ENCODE measurements at regions not wholly inside any gene's neighbourhood (a gene's known extent, or its start where the extent isn't known, plus 50 kb on each side); places are given as distances from the start of the nearest gene placed in this dataset.

- Histone ChIP-seq H3K4me3 (ENCODE audit: low read depth, low read length) (no peak overlapping the region), H3K4me1 (ENCODE audit: control insufficient read depth, insufficient read depth, low read length) (no peaks in the 10 kb centered on the region; the same call in 1 of the 2 replicates), H3K9ac (ENCODE audit: low read depth, low read length) (no peak overlapping the region), H3K36me3 (ENCODE audit: control insufficient read depth, insufficient read depth, low read length) (no peaks in the 10 kb centered on the region), H3K27ac (ENCODE audit: low read depth, low read length) (no peak overlapping the region), H3K9me3 (ENCODE audit: control insufficient read depth, insufficient read depth, low read length) (peaks cover 6% of the 10 kb centered on the region; the same call in 1 of the 2 replicates), H3K27me3 (ENCODE audit: control insufficient read depth, insufficient read depth, low read length) (no peaks in the 10 kb centered on the region)
Observed at GRCh38 chr2:240252191-240252871, 111.9 kb upstream of the OTOS start.

- Histone ChIP-seq H3K27ac (ENCODE audit: low read depth, low read length) (no peak overlapping the region), H3K9ac (ENCODE audit: low read depth, low read length) (no peak overlapping the region), H3K9me3 (ENCODE audit: control insufficient read depth, insufficient read depth, low read length) (peaks cover 6% of the 10 kb centered on the region; the same call in 1 of the 2 replicates), H3K4me1 (ENCODE audit: control insufficient read depth, insufficient read depth, low read length) (no peaks in the 10 kb centered on the region; the same call in 1 of the 2 replicates), H3K36me3 (ENCODE audit: control insufficient read depth, insufficient read depth, low read length) (no peaks in the 10 kb centered on the region), H3K27me3 (ENCODE audit: control insufficient read depth, insufficient read depth, low read length) (no peaks in the 10 kb centered on the region), H3K4me3 (ENCODE audit: low read depth, low read length) (no peak overlapping the region)
Observed at GRCh38 chr2:240252872-240253511, 112.5 kb upstream of the OTOS start.

- H3K27me3 ChIP-seq (ENCODE audit: control insufficient read depth, insufficient read depth, low read length) = no peaks in the 10 kb centered on the region
- H3K4me1 ChIP-seq (ENCODE audit: control insufficient read depth, insufficient read depth, low read length) = no peaks in the 10 kb centered on the region; the same call in 1 of the 2 replicates
- H3K4me3 ChIP-seq (ENCODE audit: low read depth, low read length) = no peak overlapping the region
- peaks cover 6% of the 10 kb centered on the region for H3K9me3 ChIP-seq (ENCODE audit: control insufficient read depth, insufficient read depth, low read length)
- H3K27ac ChIP-seq (ENCODE audit: low read depth, low read length) = no peak overlapping the region
- no peaks in the 10 kb centered on the region for H3K36me3 ChIP-seq (ENCODE audit: control insufficient read depth, insufficient read depth, low read length)
- no peak overlapping the region for H3K9ac ChIP-seq (ENCODE audit: low read depth, low read length)
Observed at GRCh38 chr2:240253583-240254145, 113.2 kb upstream of the OTOS start.

DNA sequence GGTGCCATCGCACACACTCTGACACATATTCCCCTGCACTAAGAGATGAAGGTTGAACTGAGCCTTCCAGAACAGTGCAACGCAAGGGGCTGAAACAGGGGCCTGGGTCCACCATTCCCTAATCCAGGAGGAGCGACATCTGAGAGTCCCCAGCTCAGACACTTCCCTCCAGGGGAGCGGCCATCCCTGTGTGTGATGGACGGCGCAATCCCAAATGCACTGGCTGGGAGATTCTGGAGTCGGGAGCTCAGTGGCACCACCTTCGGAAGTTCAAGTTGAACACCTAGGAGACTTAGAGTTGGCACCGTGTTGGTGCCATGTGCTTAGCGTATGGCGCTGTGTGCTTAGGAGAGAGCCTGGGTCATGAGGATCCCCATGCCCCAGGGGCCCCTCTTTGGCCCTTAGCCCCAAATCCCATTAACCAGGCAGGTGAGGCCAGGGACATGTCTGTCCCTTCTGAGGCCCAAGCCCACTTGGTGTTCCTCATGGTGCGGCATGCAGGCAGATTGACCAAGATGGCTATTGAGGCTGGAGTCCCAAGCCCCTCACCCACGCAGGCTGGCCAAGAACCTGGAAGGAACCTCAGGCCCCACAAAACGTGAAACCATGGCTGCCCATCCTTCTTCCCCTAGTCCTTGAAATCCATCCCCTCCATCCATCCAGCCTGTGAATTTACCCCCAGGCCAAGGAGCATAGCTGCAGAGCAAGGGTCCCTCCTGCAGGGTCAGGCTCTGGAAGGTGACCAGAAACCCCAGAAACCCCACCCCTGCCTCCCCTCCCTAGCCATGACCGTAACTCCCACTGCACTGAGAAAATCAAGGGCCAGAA, 114.1 kb upstream of the OTOS start:
- Histone ChIP-seq H3K27me3 (ENCODE audit: control insufficient read depth, insufficient read depth, low read length) (no peaks in the 10 kb centered on the region), H3K9ac (ENCODE audit: low read depth, low read length) (no peak overlapping the region), H3K4me3 (ENCODE audit: low read depth, low read length) (no peak overlapping the region), H3K27ac (ENCODE audit: low read depth, low read length) (no peak overlapping the region), H3K4me1 (ENCODE audit: control insufficient read depth, insufficient read depth, low read length) (no peaks in the 10 kb centered on the region; the same call in 1 of the 2 replicates), H3K36me3 (ENCODE audit: control insufficient read depth, insufficient read depth, low read length) (no peaks in the 10 kb centered on the region), H3K9me3 (ENCODE audit: control insufficient read depth, insufficient read depth, low read length) (peaks cover 6% of the 10 kb centered on the region)

GRCh38 chr2:240255165-240255491, 114.7 kb upstream of the OTOS start:
- H3K27ac ChIP-seq (ENCODE audit: low read depth, low read length) = no peak overlapping the region

DNA sequence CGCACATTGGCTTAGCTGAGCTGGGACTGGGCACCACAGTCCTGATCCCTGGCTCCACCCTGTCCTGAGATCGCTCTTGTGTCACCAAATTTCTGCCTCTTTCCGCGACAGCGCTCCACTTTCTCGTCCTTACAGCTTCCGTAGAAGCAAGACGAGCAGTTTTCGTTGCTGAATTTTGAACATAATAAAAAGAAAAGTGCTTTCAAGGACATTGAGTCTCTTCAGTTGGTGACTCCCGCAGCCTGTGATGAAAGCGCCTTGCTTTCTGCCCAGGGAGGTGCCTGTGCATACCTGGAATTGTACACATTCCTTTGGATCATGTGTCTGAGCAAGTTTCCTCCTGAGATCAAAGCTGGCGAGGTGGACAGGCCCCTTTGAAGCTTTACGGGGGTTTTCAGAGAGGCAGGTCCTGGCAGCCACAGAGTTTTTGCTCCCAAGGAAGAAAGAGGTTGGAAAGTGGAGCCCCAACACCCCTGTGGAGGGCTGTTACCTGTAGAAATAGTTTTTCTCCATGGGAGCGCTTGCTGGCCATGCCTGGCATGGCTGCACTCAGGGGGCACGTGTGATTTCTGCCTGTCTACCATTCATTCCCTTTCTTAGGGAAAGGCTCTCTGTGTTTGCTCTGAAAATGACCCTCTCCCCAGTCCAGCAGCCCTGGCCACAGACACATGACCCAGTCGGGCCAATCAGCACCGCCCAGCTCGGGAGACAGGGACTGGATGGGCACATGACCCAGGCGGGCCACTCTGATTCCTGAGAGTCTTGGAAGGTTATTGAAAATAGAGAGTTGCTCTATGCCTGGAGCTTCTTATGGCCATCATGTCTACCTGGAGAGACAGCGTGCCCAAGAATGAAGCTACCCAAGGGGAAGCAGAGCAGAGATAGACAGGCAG, 115.6 kb upstream of the OTOS start:
- H3K4me3 ChIP-seq (ENCODE audit: low read depth, low read length) = no peak overlapping the region
- H3K36me3 ChIP-seq (ENCODE audit: control insufficient read depth, insufficient read depth, low read length) = no peaks in the 10 kb centered on the region
- no peaks in the 10 kb centered on the region; the same call in 1 of the 2 replicates for H3K4me1 ChIP-seq (ENCODE audit: control insufficient read depth, insufficient read depth, low read length)
- no peaks in the 10 kb centered on the region for H3K27me3 ChIP-seq (ENCODE audit: control insufficient read depth, insufficient read depth, low read length)
- peaks cover 6% of the 10 kb centered on the region for H3K9me3 ChIP-seq (ENCODE audit: control insufficient read depth, insufficient read depth, low read length)
- H3K27ac ChIP-seq (ENCODE audit: low read depth, low read length) = no peak overlapping the region
- no peak overlapping the region for H3K9ac ChIP-seq (ENCODE audit: low read depth, low read length)

More at GRCh38 chr2:240255165-240255491, 114.7 kb upstream of the OTOS start:
- no peaks in the 10 kb centered on the region; the same call in 1 of the 2 replicates for H3K4me1 ChIP-seq (ENCODE audit: control insufficient read depth, insufficient read depth, low read length)
- H3K4me3 ChIP-seq (ENCODE audit: low read depth, low read length) = no peak overlapping the region
- no peaks in the 10 kb centered on the region for H3K36me3 ChIP-seq (ENCODE audit: control insufficient read depth, insufficient read depth, low read length)
- H3K9ac ChIP-seq (ENCODE audit: low read depth, low read length) = no peak overlapping the region
- H3K9me3 ChIP-seq (ENCODE audit: control insufficient read depth, insufficient read depth, low read length) = peaks cover 6% of the 10 kb centered on the region
- no peaks in the 10 kb centered on the region for H3K27me3 ChIP-seq (ENCODE audit: control insufficient read depth, insufficient read depth, low read length)

- Histone ChIP-seq H3K4me3 (ENCODE audit: low read depth, low read length) (no peak overlapping the region), H3K9me3 (ENCODE audit: control insufficient read depth, insufficient read depth, low read length) (peaks cover 6% of the 10 kb centered on the region), H3K9ac (ENCODE audit: low read depth, low read length) (no peak overlapping the region), H3K4me1 (ENCODE audit: control insufficient read depth, insufficient read depth, low read length) (no peaks in the 10 kb centered on the region), H3K36me3 (ENCODE audit: control insufficient read depth, insufficient read depth, low read length) (no peaks in the 10 kb centered on the region), H3K27ac (ENCODE audit: low read depth, low read length) (no peak overlapping the region), H3K27me3 (ENCODE audit: control insufficient read depth, insufficient read depth, low read length) (no peaks in the 10 kb centered on the region)
Observed at GRCh38 chr2:240256704-240257637, 116.5 kb upstream of the OTOS start.

GRCh38 chr2:240257940-240258580, 117.6 kb upstream of the OTOS start:
- Histone ChIP-seq H3K27me3 (ENCODE audit: control insufficient read depth, insufficient read depth, low read length) (no peaks in the 10 kb centered on the region), H3K27ac (ENCODE audit: low read depth, low read length) (no peak overlapping the region), H3K9ac (ENCODE audit: low read depth, low read length) (no peak overlapping the region), H3K36me3 (ENCODE audit: control insufficient read depth, insufficient read depth, low read length) (no peaks in the 10 kb centered on the region), H3K4me3 (ENCODE audit: low read depth, low read length) (no peak overlapping the region), H3K4me1 (ENCODE audit: control insufficient read depth, insufficient read depth, low read length) (no peaks in the 10 kb centered on the region), H3K9me3 (ENCODE audit: control insufficient read depth, insufficient read depth, low read length) (peaks cover 8% of the 10 kb centered on the region)

DNA sequence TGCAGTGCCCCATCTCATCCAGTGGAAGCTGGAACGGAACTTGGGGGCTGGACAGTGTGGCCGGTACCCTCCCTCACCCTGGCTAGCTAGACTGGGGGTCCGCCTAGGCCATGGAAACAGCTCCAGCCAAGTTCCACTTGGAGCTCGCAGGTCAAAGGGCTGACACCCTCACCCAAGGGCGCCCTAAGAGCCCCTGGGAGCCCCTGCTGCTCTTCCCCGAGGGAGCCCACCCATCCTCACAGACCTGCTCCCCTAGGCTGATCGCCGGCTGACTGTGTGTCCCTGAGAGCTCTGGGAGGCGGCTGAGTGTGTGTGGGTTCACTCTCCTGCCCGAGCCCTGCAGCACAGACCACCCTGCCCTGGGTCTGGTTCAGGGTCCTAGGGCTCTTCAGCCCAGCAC, 118.2 kb upstream of the OTOS start:
- Histone ChIP-seq H3K4me1 (ENCODE audit: control insufficient read depth, insufficient read depth, low read length) (no peaks in the 10 kb centered on the region), H3K9ac (ENCODE audit: low read depth, low read length) (no peak overlapping the region), H3K9me3 (ENCODE audit: control insufficient read depth, insufficient read depth, low read length) (peaks cover 14% of the 10 kb centered on the region), H3K27me3 (ENCODE audit: control insufficient read depth, insufficient read depth, low read length) (no peaks in the 10 kb centered on the region), H3K4me3 (ENCODE audit: low read depth, low read length) (no peak overlapping the region), H3K36me3 (ENCODE audit: control insufficient read depth, insufficient read depth, low read length) (no peaks in the 10 kb centered on the region), H3K27ac (ENCODE audit: low read depth, low read length) (no peak overlapping the region)

Data from HUES48 (cell line).